Vagina (tissue), 2 donors: ENCODE measurements at regions not wholly inside any gene's neighbourhood (a gene's known extent, or its start where the extent isn't known, plus 50 kb on each side); places are given as distances from the start of the nearest gene placed in this dataset.

Experiments used
- DNase-seq, 2 donors: peaks; one replicate each; pipeline ENCODE4 v3.0.0-alpha.2; 2017; ENCODE audit errors: extremely low spot score in 2 of 2
- H3K27ac ChIP-seq: fragments of 200-600 bp; sonication (generic); one replicate; pipeline ENCODE4 v1.5.1; 2019
- H3K27me3 ChIP-seq: fragments of 200-600 bp; sonication (generic); one replicate; pipeline ENCODE4 v1.5.1; 2019
- H3K36me3 ChIP-seq, 2 donors: fragments of 200-600 bp; sonication (generic); one replicate each; pipeline ENCODE4 v1.5.1; 2017 to 2019
- H3K4me1 ChIP-seq: fragments of 200-600 bp; sonication (generic); one replicate; pipeline ENCODE4 v1.5.1; 2019
- H3K4me3 ChIP-seq, 2 donors: fragments of 200-600 bp; sonication (generic); 1 replicate in 1 of 2; 2 replicates in 1 of 2; pipeline ENCODE4 v1.5.1; 2016 to 2019
- H3K9me3 ChIP-seq: fragments of 200-600 bp; sonication (generic); one replicate; pipeline ENCODE4 v1.5.1; 2019
- POLR2A ChIP-seq, 2 donors: fragments of 450-650 bp; IDR thresholded peaks; one replicate each; pipeline ENCODE4 v1.6.1; 2017; ENCODE audit warnings: antibody characterized with exemption in 2 of 2, mild to moderate bottlenecking in 2 of 2, moderate library complexity in 2 of 2
- POLR2AphosphoS5 ChIP-seq, 2 donors: sonication (generic); formaldehyde crosslinking; IDR thresholded peaks; one replicate each; pipeline ENCODE4 v1.9.0; 2017; ENCODE audit warnings: antibody characterized with exemption in 2 of 2, mild to moderate bottlenecking in 2 of 2, low read depth in 1 of 2; ENCODE audit not compliant: insufficient read depth in 1 of 2
- intact Hi-C: fragments of 100-400 bp; cut with DNase I; formaldehyde crosslinking; loops from one replicate; pipeline ENCODE4 v1.15.1; 2023
- TF ChIP-seq, protein P1 (sequence below), 3 experiments: fragments of 450-650 bp in 2 of 3; fragments of 200-600 bp in 1 of 3; sonication (generic) in 1 of 3; IDR thresholded peaks; one replicate each; pipeline ENCODE4 v1.5.1; 2017 to 2019; ENCODE audit warnings: antibody characterized with exemption in 3 of 3, mild to moderate bottlenecking in 2 of 3, moderate library complexity in 2 of 3

DNA sequence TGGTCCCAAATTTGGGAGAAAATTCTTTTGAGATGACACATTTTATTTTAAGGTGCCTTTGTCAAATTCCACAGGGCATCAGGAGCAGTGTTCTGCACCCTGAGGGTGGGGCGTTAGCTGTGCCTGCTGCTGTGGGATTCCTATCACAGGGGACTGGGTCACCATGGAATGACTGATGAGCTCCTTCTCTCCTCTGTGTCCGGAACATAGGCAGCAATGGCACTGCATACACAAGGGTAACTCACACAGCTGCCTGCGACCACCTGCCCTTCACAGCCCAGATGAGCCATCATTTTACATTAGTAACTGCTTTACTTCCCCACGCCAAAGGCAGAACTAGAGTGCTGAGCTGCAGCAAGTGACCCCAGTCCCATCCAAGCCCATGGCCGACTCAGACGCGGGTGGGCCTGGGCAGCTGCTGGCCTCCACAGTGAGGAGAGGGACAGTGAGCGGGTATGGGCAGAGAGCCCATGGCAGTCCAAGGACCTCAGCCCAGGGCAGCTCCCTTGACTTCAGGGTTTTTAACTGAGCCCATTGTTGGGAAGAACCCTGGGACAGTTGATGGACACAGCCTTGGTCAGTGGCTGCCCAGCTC, 93.7 kb downstream of the GADD45G start:
- TF ChIP-seq POLR2AphosphoS5 (IDR thresholded peaks at IDR 0.05; ENCODE audit: insufficient read depth in 1 of 2, low read depth in 1 of 2) (no peak), POLR2A (IDR thresholded peaks at IDR 0.05) (no peak)
- TF ChIP-seq, protein P1, sequence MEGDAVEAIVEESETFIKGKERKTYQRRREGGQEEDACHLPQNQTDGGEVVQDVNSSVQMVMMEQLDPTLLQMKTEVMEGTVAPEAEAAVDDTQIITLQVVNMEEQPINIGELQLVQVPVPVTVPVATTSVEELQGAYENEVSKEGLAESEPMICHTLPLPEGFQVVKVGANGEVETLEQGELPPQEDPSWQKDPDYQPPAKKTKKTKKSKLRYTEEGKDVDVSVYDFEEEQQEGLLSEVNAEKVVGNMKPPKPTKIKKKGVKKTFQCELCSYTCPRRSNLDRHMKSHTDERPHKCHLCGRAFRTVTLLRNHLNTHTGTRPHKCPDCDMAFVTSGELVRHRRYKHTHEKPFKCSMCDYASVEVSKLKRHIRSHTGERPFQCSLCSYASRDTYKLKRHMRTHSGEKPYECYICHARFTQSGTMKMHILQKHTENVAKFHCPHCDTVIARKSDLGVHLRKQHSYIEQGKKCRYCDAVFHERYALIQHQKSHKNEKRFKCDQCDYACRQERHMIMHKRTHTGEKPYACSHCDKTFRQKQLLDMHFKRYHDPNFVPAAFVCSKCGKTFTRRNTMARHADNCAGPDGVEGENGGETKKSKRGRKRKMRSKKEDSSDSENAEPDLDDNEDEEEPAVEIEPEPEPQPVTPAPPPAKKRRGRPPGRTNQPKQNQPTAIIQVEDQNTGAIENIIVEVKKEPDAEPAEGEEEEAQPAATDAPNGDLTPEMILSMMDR (IDR thresholded peaks at IDR 0.05): no peak
- DNase-seq: no peak
- Histone ChIP-seq H3K27ac (no peak overlapping the region), H3K9me3 (no peaks in the 10 kb centered on the region), H3K4me3 (no peak overlapping the region), H3K27me3 (no peaks in the 10 kb centered on the region), H3K36me3 (no peaks in the 10 kb centered on the region), H3K4me1 (no peaks in the 10 kb centered on the region)
- intact Hi-C loops: no loop called here

DNA sequence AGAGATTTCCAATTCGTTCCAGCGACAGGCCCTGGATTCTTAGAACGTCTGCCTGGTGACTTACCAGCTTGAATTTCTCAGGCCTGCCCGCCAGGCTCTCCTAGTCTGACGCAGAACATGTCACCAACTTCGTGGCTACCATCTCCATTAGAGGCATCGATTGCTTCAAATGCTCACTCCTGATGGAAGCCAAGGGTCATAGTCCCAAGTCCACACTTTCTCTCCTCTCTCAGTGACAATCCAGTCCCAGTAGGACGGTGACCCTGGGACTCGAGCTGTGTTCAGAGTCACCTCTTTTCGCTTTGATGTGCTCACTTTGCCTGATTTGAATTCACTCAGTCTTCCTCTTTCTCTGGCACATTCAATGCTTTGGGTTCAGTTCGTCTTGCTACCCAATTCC, 94.8 kb downstream of the GADD45G start:
- Histone ChIP-seq H3K9me3 (no peaks in the 10 kb centered on the region), H3K27ac (no peak overlapping the region), H3K4me3 (no peak overlapping the region), H3K27me3 (no peaks in the 10 kb centered on the region), H3K36me3 (no peaks in the 10 kb centered on the region), H3K4me1 (no peaks in the 10 kb centered on the region)
- DNase-seq: no peak
- intact Hi-C loops: no loop called here
- no peak for TF ChIP-seq POLR2AphosphoS5 (IDR thresholded peaks at IDR 0.05; ENCODE audit: insufficient read depth in 1 of 2, low read depth in 1 of 2)
- TF ChIP-seq POLR2A (IDR thresholded peaks at IDR 0.05): no peak
- TF ChIP-seq, protein P1 (IDR thresholded peaks at IDR 0.05): no peak

DNA sequence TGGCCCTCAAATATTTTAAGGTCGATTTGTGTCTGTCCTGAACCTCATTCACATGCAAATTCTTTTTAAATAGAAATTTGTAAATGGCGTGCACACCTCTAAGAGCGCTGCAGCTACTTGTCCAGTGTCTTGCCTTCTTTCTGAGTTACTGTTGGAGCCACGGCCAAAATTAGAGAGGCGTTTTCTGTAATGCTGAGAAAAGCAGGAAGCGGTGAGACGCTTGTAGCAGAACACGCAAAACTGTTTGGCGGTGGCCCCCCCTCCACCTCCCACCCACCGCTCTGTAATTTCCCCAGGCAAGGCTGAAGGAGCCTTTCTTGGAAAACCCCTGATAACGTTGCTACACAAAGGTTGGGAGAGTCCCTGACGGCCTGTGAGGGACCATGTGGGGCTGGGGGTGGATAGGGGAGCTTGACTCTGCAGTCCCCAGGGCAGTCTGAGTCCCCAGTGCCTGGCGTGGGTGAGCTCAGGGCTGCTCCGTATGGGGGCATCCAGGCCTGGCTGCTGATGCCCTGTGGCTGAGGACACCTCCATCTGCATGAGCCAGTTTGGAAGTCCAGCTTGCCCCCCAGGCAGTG, 96.5 kb downstream of the GADD45G start:
- Histone ChIP-seq H3K27me3 (no peaks in the 10 kb centered on the region), H3K9me3 (no peaks in the 10 kb centered on the region), H3K4me1 (no peaks in the 10 kb centered on the region), H3K36me3 (no peaks in the 10 kb centered on the region), H3K4me3 (no peak overlapping the region), H3K27ac (no peak overlapping the region)
- intact Hi-C loops: no loop called here
- TF ChIP-seq, protein P1 (IDR thresholded peaks at IDR 0.05): no peak
- TF ChIP-seq POLR2A (IDR thresholded peaks at IDR 0.05): no peak
- TF ChIP-seq POLR2AphosphoS5 (IDR thresholded peaks at IDR 0.05; ENCODE audit: insufficient read depth in 1 of 2, low read depth in 1 of 2): no peak
- no peak for DNase-seq

DNA sequence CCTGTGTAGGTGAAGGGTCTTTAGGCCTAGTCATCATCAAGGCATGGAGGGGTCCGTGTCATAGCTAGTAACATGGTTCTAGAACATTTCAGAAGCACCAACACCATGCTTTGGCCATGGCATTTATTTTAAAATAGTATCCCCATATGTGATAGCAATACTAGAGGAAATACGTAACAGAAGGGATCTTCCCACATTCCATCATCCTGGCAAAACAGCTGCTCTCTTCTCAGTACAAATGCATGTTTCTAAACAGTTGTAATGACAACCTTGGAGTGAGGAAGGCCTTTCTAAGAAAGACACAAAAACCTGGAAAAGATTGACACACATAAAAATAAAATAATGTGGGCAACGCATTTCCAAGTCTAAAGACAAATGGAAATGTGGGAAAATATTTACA, 97.6 kb downstream of the GADD45G start:
- no peaks in the 10 kb centered on the region for H3K27me3 ChIP-seq
- H3K4me3 ChIP-seq: no peak overlapping the region
- TF ChIP-seq POLR2A (IDR thresholded peaks at IDR 0.05): no peak
- TF ChIP-seq, protein P1 (IDR thresholded peaks at IDR 0.05): no peak
- no peak for TF ChIP-seq POLR2AphosphoS5 (IDR thresholded peaks at IDR 0.05; ENCODE audit: insufficient read depth in 1 of 2, low read depth in 1 of 2)
- no peak for DNase-seq
- H3K4me1 ChIP-seq: no peaks in the 10 kb centered on the region
- H3K27ac ChIP-seq: no peak overlapping the region
- H3K9me3 ChIP-seq: no peaks in the 10 kb centered on the region
- H3K36me3 ChIP-seq: no peaks in the 10 kb centered on the region
- intact Hi-C loops: no loop called here

DNA sequence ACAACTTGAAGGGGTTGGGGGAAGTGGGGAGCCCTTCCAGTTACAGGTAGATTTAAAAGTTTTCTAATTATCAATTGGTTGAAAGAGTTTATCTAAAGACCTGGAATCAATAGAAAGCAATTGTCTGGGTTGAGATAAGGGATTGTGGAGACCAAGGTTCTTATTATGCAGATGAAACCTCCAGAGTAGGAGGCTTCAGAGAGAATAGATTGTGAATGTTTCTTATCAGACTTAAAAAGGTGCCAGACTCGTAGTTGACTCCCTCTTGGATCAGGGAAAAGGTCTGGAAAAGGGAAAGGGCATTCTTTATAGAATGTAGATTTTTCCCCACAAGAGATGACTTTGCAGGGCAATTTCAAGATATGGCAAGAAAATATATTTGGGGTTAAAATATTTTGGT, 100.8 kb downstream of the GADD45G start:
- no peak for DNase-seq

More for the DNA sequence above, 100.8 kb downstream of the GADD45G start:
- TF ChIP-seq POLR2A (IDR thresholded peaks at IDR 0.05) (no peak), POLR2AphosphoS5 (IDR thresholded peaks at IDR 0.05; ENCODE audit: insufficient read depth in 1 of 2, low read depth in 1 of 2) (no peak)
- TF ChIP-seq, protein P1 (IDR thresholded peaks at IDR 0.05): no peak
- H3K4me3 ChIP-seq: no peak overlapping the region
- no peaks in the 10 kb centered on the region for H3K36me3 ChIP-seq
- H3K9me3 ChIP-seq: no peaks in the 10 kb centered on the region
- peaks cover 6% of the 10 kb centered on the region for H3K4me1 ChIP-seq
- H3K27me3 ChIP-seq: no peaks in the 10 kb centered on the region
- H3K27ac ChIP-seq: no peak overlapping the region
- intact Hi-C loops: no loop called here
